HEK293 (cell line): ENCODE measurements at regions not wholly inside any gene's neighbourhood (a gene's known extent, or its start where the extent isn't known, plus 50 kb on each side); places are given as distances from the start of the nearest gene placed in this dataset.

Experiments used
- CTCF ChIA-PET: fragments of 350-600 bp; formaldehyde crosslinking; extraction: SDS; loops from one replicate; lab custom pipeline; 2021; ENCODE audit warnings: antibody characterized with exemption; lab: Yijun Ruan, JAX
- POLR2A ChIA-PET: fragments of 300-600 bp; formaldehyde crosslinking; extraction: SDS; loops from one replicate; lab custom pipeline; 2020; ENCODE audit warnings: antibody characterized with exemption, inconsistent platforms; lab: Yijun Ruan, JAX
- H3K27ac ChIP-seq: fragments of 200-500 bp; sonication (Bioruptor generic); 2 replicates; pipeline ENCODE4 v1.5.1; 2014; ENCODE audit warnings: low read depth, low read length, control low read depth, inconsistent platforms; ENCODE audit errors: extremely low read depth
- H3K36me3 ChIP-seq, 2 experiments: fragments of 200-500 bp in 1 of 2; sonication (Bioruptor generic) in 1 of 2; 1 replicate in 1 of 2; 2 replicates in 1 of 2; pipeline ENCODE4 v1.5.1; 2014 to 2017; ENCODE audit warnings: inconsistent platforms in 2 of 2, low read length in 2 of 2; ENCODE audit not compliant: control insufficient read depth in 2 of 2, insufficient read depth in 1 of 2
- H3K4me1 ChIP-seq: fragments of 200-500 bp; sonication (Bioruptor generic); 2 replicates; pipeline ENCODE4 v1.5.1; 2014; ENCODE audit warnings: mild to moderate bottlenecking, low read length, inconsistent platforms; ENCODE audit not compliant: control insufficient read depth, insufficient read depth
- H3K4me3 ChIP-seq: 2 replicates; pipeline ENCODE4 v1.5.1; 2011; ENCODE audit warnings: low read depth, mild to moderate bottlenecking, control low read depth, low read length, moderate library complexity
- H3K9me3 ChIP-seq: fragments of 200-500 bp; sonication (Bioruptor generic); 2 replicates; pipeline ENCODE4 v1.5.1; 2014; ENCODE audit warnings: low read depth, low read length, inconsistent platforms; ENCODE audit not compliant: control insufficient read depth, insufficient read depth
- GLIS1 ChIP-seq: fragments of 450-650 bp; formaldehyde crosslinking; IDR thresholded peaks from 2 replicates; pipeline ENCODE4 v1.5.1; 2016; ENCODE audit warnings: missing biosample characterization, missing genetic modification characterization
- SETDB1 ChIP-seq: IDR thresholded peaks from one replicate; pipeline ENCODE4 v1.6.1; 2017; ENCODE audit warnings: mild to moderate bottlenecking, low read length, moderate library complexity, mixed read lengths; ENCODE audit not compliant: insufficient read length
- ZBTB21 ChIP-seq: fragments of 450-650 bp; formaldehyde crosslinking; IDR thresholded peaks from 2 replicates; pipeline ENCODE4 v1.5.1; 2017; ENCODE audit warnings: missing biosample characterization, missing genetic modification characterization
- ZIC2 ChIP-seq: fragments of 450-650 bp; formaldehyde crosslinking; IDR thresholded peaks from 2 replicates; pipeline ENCODE4 v1.5.1; 2016; ENCODE audit warnings: missing biosample characterization, missing genetic modification characterization
- ZNF214 ChIP-seq: fragments of 450-650 bp; formaldehyde crosslinking; IDR thresholded peaks from 2 replicates; pipeline ENCODE4 v1.5.1; 2017; ENCODE audit warnings: missing biosample characterization, mild to moderate bottlenecking, missing genetic modification characterization, borderline replicate concordance
- ZNF366 ChIP-seq: fragments of 450-650 bp; formaldehyde crosslinking; conservative IDR thresholded peaks from 2 replicates; pipeline ENCODE4 v1.5.1; 2016; ENCODE audit warnings: missing biosample characterization, missing genetic modification characterization
- ZNF404 ChIP-seq: fragments of 450-650 bp; formaldehyde crosslinking; IDR thresholded peaks from 2 replicates; pipeline ENCODE4 v1.5.1; 2017; ENCODE audit warnings: missing biosample characterization, missing genetic modification characterization
- ZNF530 ChIP-seq: fragments of 450-650 bp; formaldehyde crosslinking; IDR thresholded peaks from 2 replicates; pipeline ENCODE4 v1.5.1; 2016; ENCODE audit warnings: low read depth, missing biosample characterization, missing genetic modification characterization
- ZNF548 ChIP-seq: fragments of 450-650 bp; formaldehyde crosslinking; IDR thresholded peaks from 2 replicates; pipeline ENCODE4 v1.5.1; 2016; ENCODE audit warnings: missing biosample characterization, missing genetic modification characterization
- ZNF707 ChIP-seq: fragments of 450-650 bp; formaldehyde crosslinking; IDR thresholded peaks from 2 replicates; pipeline ENCODE4 v1.5.1; 2016; ENCODE audit warnings: missing biosample characterization, missing genetic modification characterization
- ZNF777 ChIP-seq: fragments of 450-650 bp; formaldehyde crosslinking; IDR thresholded peaks from 2 replicates; pipeline ENCODE4 v1.5.1; 2017; ENCODE audit warnings: missing biosample characterization, missing genetic modification characterization, borderline replicate concordance
- ZSCAN23 ChIP-seq: fragments of 450-650 bp; formaldehyde crosslinking; IDR thresholded peaks from 2 replicates; pipeline ENCODE4 v1.5.1; 2016; ENCODE audit warnings: missing biosample characterization, missing genetic modification characterization
- ZXDB ChIP-seq: fragments of 450-650 bp; formaldehyde crosslinking; IDR thresholded peaks from 2 replicates; pipeline ENCODE4 v1.5.1; 2016; ENCODE audit warnings: missing biosample characterization, missing genetic modification characterization
- TF ChIP-seq, protein P1 (sequence below): fragments of 450-650 bp; formaldehyde crosslinking; IDR thresholded peaks from 2 replicates; pipeline ENCODE4 v1.5.1; 2016; ENCODE audit warnings: missing biosample characterization, missing genetic modification characterization
- TF ChIP-seq, protein P2 (sequence below): fragments of 450-650 bp; formaldehyde crosslinking; IDR thresholded peaks from 2 replicates; pipeline ENCODE4 v1.5.1; 2017; ENCODE audit warnings: missing biosample characterization, mild to moderate bottlenecking, missing genetic modification characterization, moderate library complexity
- TF ChIP-seq, protein P3 (sequence below): IDR thresholded peaks from 2 replicates; pipeline ENCODE4 v1.6.1; 2011; ENCODE audit warnings: mild to moderate bottlenecking, low read depth, low read length, borderline replicate concordance
- TF ChIP-seq, protein P4 (sequence below): fragments of 450-650 bp; formaldehyde crosslinking; IDR thresholded peaks from 2 replicates; pipeline ENCODE4 v1.5.1; 2016; ENCODE audit warnings: missing biosample characterization, missing genetic modification characterization
- TF ChIP-seq, protein P5 (sequence below): fragments of 450-650 bp; formaldehyde crosslinking; IDR thresholded peaks from 2 replicates; pipeline ENCODE4 v1.5.1; 2016; ENCODE audit warnings: missing biosample characterization, missing genetic modification characterization

DNA sequence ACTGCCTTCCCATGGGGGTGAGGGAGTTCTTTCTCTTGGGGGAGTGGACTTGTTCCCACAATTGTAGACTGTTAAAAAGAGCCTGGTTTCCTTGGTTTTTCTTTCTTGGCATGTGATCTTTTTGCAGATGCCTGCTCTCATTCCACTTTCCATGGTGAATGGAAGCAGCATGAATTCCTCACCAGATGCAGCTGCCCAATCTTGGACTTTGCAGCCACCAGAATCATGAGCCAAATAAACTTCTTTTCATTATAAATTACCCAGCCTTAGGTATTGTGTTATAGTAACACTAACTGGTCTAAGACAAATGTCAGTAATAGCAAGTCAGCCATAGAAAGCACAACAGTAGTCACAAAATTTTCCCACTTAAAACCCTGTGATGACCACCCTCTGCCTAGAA lies 260.5 kb upstream of the THBS1 start:
- Histone ChIP-seq H3K4me1 (no peaks in the 10 kb centered on the region), H3K9me3 (no peaks in the 10 kb centered on the region), H3K36me3 (no peaks in the 10 kb centered on the region), H3K4me3 (no peak overlapping the region)
- CTCF ChIA-PET, result no interaction called here
- TF ChIP-seq SETDB1 (peak; percentile 63), ZNF530 (tag by site-specific recombination) (no peak)
- TF ChIP-seq, all 188 proteins: peak for 1
- H3K27ac ChIP-seq, result no peak overlapping the region
- POLR2A ChIA-PET, result no interaction called here

DNA sequence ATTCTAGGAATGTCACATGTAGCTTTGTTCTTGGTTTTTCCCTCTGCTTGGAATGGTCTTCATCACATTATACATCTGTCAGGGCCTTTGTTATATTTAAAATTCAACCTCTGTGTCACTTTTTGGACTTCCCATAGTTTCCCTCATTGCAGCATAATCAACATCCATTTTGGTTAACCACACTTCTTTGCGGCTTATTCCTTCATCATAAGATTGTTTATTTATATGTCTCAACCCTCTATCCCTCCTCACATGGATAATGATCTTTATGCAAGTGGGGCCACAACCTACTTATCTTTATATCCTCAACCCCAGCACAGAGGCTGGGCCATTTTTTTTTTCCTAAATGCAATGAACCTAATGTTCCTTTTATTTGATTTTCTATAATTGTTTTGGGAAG lies 260.0 kb upstream of the THBS1 start:
- TF ChIP-seq ZBTB21 (tag by site-specific recombination) (no peak), ZNF366 (no peak), ZXDB (tag by site-specific recombination) (no peak)
- TF ChIP-seq, protein P1, sequence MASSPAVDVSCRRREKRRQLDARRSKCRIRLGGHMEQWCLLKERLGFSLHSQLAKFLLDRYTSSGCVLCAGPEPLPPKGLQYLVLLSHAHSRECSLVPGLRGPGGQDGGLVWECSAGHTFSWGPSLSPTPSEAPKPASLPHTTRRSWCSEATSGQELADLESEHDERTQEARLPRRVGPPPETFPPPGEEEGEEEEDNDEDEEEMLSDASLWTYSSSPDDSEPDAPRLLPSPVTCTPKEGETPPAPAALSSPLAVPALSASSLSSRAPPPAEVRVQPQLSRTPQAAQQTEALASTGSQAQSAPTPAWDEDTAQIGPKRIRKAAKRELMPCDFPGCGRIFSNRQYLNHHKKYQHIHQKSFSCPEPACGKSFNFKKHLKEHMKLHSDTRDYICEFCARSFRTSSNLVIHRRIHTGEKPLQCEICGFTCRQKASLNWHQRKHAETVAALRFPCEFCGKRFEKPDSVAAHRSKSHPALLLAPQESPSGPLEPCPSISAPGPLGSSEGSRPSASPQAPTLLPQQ (tag by site-specific recombination), result no peak
- no peaks in the 10 kb centered on the region for H3K4me1 ChIP-seq
- ChIA-PET POLR2A (no interaction called here), CTCF (no interaction called here)
- no peaks in the 10 kb centered on the region for H3K9me3 ChIP-seq
- H3K36me3 ChIP-seq, result no peaks in the 10 kb centered on the region
- no peak overlapping the region for H3K4me3 ChIP-seq
- H3K27ac ChIP-seq, result no peak overlapping the region

DNA sequence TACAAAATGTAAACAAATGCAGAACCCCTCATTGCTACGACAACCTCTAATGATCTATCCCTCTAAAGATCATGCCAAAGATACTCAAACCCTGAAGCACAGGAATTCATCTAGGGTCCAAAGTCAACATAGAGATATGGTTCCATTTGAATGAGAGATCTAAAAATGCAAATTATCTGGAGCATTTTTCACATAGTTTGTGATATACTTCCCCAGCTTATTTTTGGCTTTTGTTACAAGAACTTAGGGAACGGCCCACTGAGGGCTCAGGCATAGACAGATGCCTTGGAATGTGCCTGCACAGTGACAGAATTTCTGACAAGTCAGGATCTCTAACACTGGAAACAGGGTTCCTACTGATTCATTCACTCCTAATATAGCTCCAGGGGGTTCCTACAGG lies 258.9 kb upstream of the THBS1 start:
- no peak overlapping the region for H3K4me3 ChIP-seq
- ChIA-PET CTCF (interaction anchor here (0.7 to 0.8 kb wide), 2 partner anchors 599 to 953 kb away, joined by 3 to 4 read pairs; no protein-coding TSS in a partner anchor), POLR2A (no interaction called here)
- H3K27ac ChIP-seq, result no peak overlapping the region
- no peaks in the 10 kb centered on the region for H3K4me1 ChIP-seq
- no peaks in the 10 kb centered on the region for H3K9me3 ChIP-seq
- no peaks in the 10 kb centered on the region for H3K36me3 ChIP-seq
- no peak for TF ChIP-seq ZIC2 (tag by site-specific recombination)
- TF ChIP-seq ZNF214 (tag by site-specific recombination), result no peak
- no peak for TF ChIP-seq GLIS1

DNA sequence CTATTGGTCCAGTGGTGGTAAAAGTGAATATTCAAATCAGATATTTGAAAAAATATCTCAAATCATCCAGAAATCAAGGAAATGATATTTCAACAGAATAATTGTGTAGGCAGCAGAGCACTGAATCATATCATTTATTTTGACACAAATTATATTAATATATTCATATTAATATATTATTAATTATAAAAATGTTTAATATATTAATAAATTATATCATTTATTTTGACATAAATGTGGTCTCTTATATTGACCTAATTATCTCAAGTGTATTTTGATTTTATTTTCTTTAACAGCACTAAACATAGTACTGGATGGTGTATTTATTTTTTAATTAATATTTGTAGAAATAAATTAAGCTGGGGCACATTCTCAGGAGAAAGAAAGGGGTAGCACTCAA lies 257.7 kb upstream of the THBS1 start:
- Histone ChIP-seq H3K4me3 (no peak overlapping the region), H3K36me3 (no peaks in the 10 kb centered on the region), H3K27ac (no peak overlapping the region), H3K9me3 (no peaks in the 10 kb centered on the region), H3K4me1 (no peaks in the 10 kb centered on the region)
- CTCF ChIA-PET, result no interaction called here
- POLR2A ChIA-PET, result no interaction called here
- TF ChIP-seq, protein P2, sequence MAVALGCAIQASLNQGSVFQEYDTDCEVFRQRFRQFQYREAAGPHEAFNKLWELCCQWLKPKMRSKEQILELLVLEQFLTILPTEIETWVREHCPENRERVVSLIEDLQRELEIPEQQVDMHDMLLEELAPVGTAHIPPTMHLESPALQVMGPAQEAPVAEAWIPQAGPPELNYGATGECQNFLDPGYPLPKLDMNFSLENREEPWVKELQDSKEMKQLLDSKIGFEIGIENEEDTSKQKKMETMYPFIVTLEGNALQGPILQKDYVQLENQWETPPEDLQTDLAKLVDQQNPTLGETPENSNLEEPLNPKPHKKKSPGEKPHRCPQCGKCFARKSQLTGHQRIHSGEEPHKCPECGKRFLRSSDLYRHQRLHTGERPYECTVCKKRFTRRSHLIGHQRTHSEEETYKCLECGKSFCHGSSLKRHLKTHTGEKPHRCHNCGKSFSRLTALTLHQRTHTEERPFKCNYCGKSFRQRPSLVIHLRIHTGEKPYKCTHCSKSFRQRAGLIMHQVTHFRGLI (tag by site-specific recombination), result no peak
- TF ChIP-seq ZNF777 (no peak), ZNF707 (tag by site-specific recombination) (no peak), ZNF548 (no peak), ZNF404 (no peak), ZSCAN23 (tag by site-specific recombination) (no peak)
- TF ChIP-seq, protein P3, sequence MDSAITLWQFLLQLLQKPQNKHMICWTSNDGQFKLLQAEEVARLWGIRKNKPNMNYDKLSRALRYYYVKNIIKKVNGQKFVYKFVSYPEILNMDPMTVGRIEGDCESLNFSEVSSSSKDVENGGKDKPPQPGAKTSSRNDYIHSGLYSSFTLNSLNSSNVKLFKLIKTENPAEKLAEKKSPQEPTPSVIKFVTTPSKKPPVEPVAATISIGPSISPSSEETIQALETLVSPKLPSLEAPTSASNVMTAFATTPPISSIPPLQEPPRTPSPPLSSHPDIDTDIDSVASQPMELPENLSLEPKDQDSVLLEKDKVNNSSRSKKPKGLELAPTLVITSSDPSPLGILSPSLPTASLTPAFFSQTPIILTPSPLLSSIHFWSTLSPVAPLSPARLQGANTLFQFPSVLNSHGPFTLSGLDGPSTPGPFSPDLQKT, result no peak
- TF ChIP-seq, protein P4, sequence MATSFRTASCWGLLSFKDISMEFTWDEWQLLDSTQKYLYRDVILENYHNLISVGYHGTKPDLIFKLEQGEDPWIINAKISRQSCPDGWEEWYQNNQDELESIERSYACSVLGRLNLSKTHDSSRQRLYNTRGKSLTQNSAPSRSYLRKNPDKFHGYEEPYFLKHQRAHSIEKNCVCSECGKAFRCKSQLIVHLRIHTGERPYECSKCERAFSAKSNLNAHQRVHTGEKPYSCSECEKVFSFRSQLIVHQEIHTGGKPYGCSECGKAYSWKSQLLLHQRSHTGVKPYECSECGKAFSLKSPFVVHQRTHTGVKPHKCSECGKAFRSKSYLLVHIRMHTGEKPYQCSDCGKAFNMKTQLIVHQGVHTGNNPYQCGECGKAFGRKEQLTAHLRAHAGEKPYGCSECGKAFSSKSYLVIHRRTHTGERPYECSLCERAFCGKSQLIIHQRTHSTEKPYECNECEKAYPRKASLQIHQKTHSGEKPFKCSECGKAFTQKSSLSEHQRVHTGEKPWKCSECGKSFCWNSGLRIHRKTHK (tag by site-specific recombination), result no peak
- TF ChIP-seq, protein P5, sequence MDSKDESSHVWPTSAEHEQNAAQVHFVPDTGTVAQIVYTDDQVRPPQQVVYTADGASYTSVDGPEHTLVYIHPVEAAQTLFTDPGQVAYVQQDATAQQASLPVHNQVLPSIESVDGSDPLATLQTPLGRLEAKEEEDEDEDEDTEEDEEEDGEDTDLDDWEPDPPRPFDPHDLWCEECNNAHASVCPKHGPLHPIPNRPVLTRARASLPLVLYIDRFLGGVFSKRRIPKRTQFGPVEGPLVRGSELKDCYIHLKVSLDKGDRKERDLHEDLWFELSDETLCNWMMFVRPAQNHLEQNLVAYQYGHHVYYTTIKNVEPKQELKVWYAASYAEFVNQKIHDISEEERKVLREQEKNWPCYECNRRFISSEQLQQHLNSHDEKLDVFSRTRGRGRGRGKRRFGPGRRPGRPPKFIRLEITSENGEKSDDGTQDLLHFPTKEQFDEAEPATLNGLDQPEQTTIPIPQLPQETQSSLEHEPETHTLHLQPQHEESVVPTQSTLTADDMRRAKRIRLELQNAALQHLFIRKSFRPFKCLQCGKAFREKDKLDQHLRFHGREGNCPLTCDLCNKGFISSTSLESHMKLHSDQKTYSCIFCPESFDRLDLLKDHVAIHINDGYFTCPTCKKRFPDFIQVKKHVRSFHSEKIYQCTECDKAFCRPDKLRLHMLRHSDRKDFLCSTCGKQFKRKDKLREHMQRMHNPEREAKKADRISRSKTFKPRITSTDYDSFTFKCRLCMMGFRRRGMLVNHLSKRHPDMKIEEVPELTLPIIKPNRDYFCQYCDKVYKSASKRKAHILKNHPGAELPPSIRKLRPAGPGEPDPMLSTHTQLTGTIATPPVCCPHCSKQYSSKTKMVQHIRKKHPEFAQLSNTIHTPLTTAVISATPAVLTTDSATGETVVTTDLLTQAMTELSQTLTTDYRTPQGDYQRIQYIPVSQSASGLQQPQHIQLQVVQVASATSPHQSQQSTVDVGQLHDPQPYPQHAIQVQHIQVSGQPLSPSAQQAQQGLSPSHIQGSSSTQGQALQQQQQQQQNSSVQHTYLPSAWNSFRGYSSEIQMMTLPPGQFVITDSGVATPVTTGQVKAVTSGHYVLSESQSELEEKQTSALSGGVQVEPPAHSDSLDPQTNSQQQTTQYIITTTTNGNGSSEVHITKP (tag by site-specific recombination), result no peak
